Muscle of leg (tissue), 3 donors: ENCODE measurements at regions not wholly inside any gene's neighbourhood (a gene's known extent, or its start where the extent isn't known, plus 50 kb on each side); places are given as distances from the start of the nearest gene placed in this dataset.

ENCODE experiments used
- DNase-seq: peaks from one replicate; pipeline ENCODE4 v3.0.0; 2013
- H3K27ac ChIP-seq: one replicate; pipeline ENCODE4 v1.5.1; 2013; ENCODE audit warnings: mild to moderate bottlenecking, low read length, control low read depth
- H3K27me3 ChIP-seq: one replicate; pipeline ENCODE4 v1.6.1; 2013; ENCODE audit warnings: low read length; ENCODE audit not compliant: control insufficient read depth, insufficient read depth
- H3K36me3 ChIP-seq: one replicate; pipeline ENCODE4 v1.6.1; 2013; ENCODE audit warnings: low read length; ENCODE audit not compliant: control insufficient read depth, insufficient read depth
- H3K4me1 ChIP-seq: one replicate; pipeline ENCODE4 v1.6.1; 2013; ENCODE audit warnings: low read length; ENCODE audit not compliant: control insufficient read depth, insufficient read depth
- H3K4me3 ChIP-seq: one replicate; pipeline ENCODE4 v1.5.1; 2013; ENCODE audit warnings: low read length, control low read depth
- H3K9me3 ChIP-seq: replicated peaks from 2 replicates; pipeline ENCODE4 v1.6.1; 2013; ENCODE audit warnings: low read depth, low read length; ENCODE audit not compliant: control insufficient read depth
- WGBS: methylation state at CpG from one replicate; pipeline ENCODE4 v1.1.5; 2013; ENCODE audit warnings: missing lambda C conversion rate; ENCODE audit not compliant: insufficient coverage; 5-methylcytosine and 5-hydroxymethylcytosine counted together

- H3K4me1 ChIP-seq, result no peaks in the 10 kb centered on the region
- no peak overlapping the region for H3K27ac ChIP-seq
- peaks cover 8% of the 10 kb centered on the region for H3K27me3 ChIP-seq
- no peak overlapping the region for H3K4me3 ChIP-seq
- no CpG with 5 or more reads among the region's 3 CpGs for WGBS
- no peaks in the 10 kb centered on the region for H3K36me3 ChIP-seq
- no peak for DNase-seq
- H3K9me3 ChIP-seq, result no peaks in the 10 kb centered on the region
Measured at GRCh38 chr2:103293742-103294077, 531.9 kb downstream of the TMEM182 start.

GRCh38 chr2:103294420-103294819 lies 532.6 kb downstream of the TMEM182 start:
- Histone ChIP-seq H3K4me1 (no peaks in the 10 kb centered on the region), H3K36me3 (no peaks in the 10 kb centered on the region), H3K4me3 (no peak overlapping the region), H3K27me3 (peaks cover 8% of the 10 kb centered on the region), H3K27ac (no peak overlapping the region), H3K9me3 (no peaks in the 10 kb centered on the region)
- DNase-seq, result no peak
- no CpG with 5 or more reads among the region's 7 CpGs for WGBS

GRCh38 chr2:103295591-103295990 lies 533.8 kb downstream of the TMEM182 start:
- Histone ChIP-seq H3K4me1 (no peaks in the 10 kb centered on the region), H3K27me3 (peaks cover 8% of the 10 kb centered on the region), H3K4me3 (no peak overlapping the region), H3K27ac (no peak overlapping the region), H3K9me3 (no peaks in the 10 kb centered on the region), H3K36me3 (no peaks in the 10 kb centered on the region)
- no peak for DNase-seq
- WGBS, result no CpG with 5 or more reads among the region's 2 CpGs

- Histone ChIP-seq H3K27ac (no peak overlapping the region), H3K4me1 (no peaks in the 10 kb centered on the region), H3K9me3 (no peaks in the 10 kb centered on the region), H3K36me3 (no peaks in the 10 kb centered on the region), H3K27me3 (no peaks in the 10 kb centered on the region), H3K4me3 (no peak overlapping the region)
- WGBS, result no CpG with 5 or more reads among the region's 2 CpGs
- DNase-seq, result peak; percentile 73
Measured at GRCh38 chr2:103324671-103325070, 562.8 kb downstream of the TMEM182 start.

- H3K36me3 ChIP-seq, result no peaks in the 10 kb centered on the region
- H3K27ac ChIP-seq, result no peak overlapping the region
- DNase-seq, result peak; percentile 53
- H3K9me3 ChIP-seq, result no peaks in the 10 kb centered on the region
- H3K27me3 ChIP-seq, result no peaks in the 10 kb centered on the region
- no CpG with 5 or more reads among the region's 2 CpGs for WGBS
- H3K4me3 ChIP-seq, result no peak overlapping the region
- H3K4me1 ChIP-seq, result no peaks in the 10 kb centered on the region
Measured at GRCh38 chr2:103327386-103327785, 565.6 kb downstream of the TMEM182 start.

GRCh38 chr2:103327966-103328365 lies 566.1 kb downstream of the TMEM182 start:
- Histone ChIP-seq H3K4me3 (no peak overlapping the region), H3K27ac (no peak overlapping the region), H3K27me3 (no peaks in the 10 kb centered on the region), H3K4me1 (no peaks in the 10 kb centered on the region), H3K9me3 (no peaks in the 10 kb centered on the region), H3K36me3 (no peaks in the 10 kb centered on the region)
- DNase-seq, result peak; percentile 81
- no CpG with 5 or more reads among the region's 2 CpGs for whole genome bisulfite sequencing

GRCh38 chr2:103335403-103335802 lies 573.6 kb downstream of the TMEM182 start:
- no peak for DNase-seq
- WGBS, result no CpG with 5 or more reads among the region's 2 CpGs
- Histone ChIP-seq H3K36me3 (no peaks in the 10 kb centered on the region), H3K4me1 (no peaks in the 10 kb centered on the region), H3K9me3 (no peaks in the 10 kb centered on the region), H3K27ac (no peak overlapping the region), H3K4me3 (no peak overlapping the region), H3K27me3 (no peaks in the 10 kb centered on the region)

GRCh38 chr2:103338819-103339218 lies 577.0 kb downstream of the TMEM182 start:
- Histone ChIP-seq H3K4me3 (no peak overlapping the region), H3K4me1 (no peaks in the 10 kb centered on the region), H3K27me3 (no peaks in the 10 kb centered on the region), H3K27ac (no peak overlapping the region), H3K36me3 (no peaks in the 10 kb centered on the region), H3K9me3 (no peaks in the 10 kb centered on the region)
- no peak for DNase-seq
- WGBS, result no CpG with 5 or more reads among the region's 1 CpG

GRCh38 chr2:103346780-103347179 lies 584.9 kb downstream of the TMEM182 start:
- H3K27me3 ChIP-seq, result no peaks in the 10 kb centered on the region
- no CpG with 5 or more reads among the region's 4 CpGs for WGBS
- H3K4me1 ChIP-seq, result no peaks in the 10 kb centered on the region
- H3K27ac ChIP-seq, result no peak overlapping the region
- H3K9me3 ChIP-seq, result no peaks in the 10 kb centered on the region
- no peak for DNase-seq
- H3K36me3 ChIP-seq, result no peaks in the 10 kb centered on the region
- H3K4me3 ChIP-seq, result no peak overlapping the region

- Histone ChIP-seq H3K4me3 (no peak overlapping the region), H3K4me1 (no peaks in the 10 kb centered on the region), H3K36me3 (no peaks in the 10 kb centered on the region), H3K9me3 (no peaks in the 10 kb centered on the region), H3K27ac (no peak overlapping the region), H3K27me3 (no peaks in the 10 kb centered on the region)
- DNase-seq, result no peak
- WGBS, result 89% methylated on average over 10 of the region's 10 CpGs
Measured at GRCh38 chr2:103353774-103354173, 591.9 kb downstream of the TMEM182 start.

- Histone ChIP-seq H3K4me1 (no peaks in the 10 kb centered on the region), H3K4me3 (no peak overlapping the region), H3K27ac (no peak overlapping the region), H3K36me3 (no peaks in the 10 kb centered on the region), H3K9me3 (no peaks in the 10 kb centered on the region), H3K27me3 (no peaks in the 10 kb centered on the region)
- no peak for DNase-seq
- WGBS, result no CpG with 5 or more reads among the region's 1 CpG
Measured at GRCh38 chr2:103355287-103355686, 593.5 kb downstream of the TMEM182 start.
